ENCODE measurements at regions not wholly inside any gene's neighbourhood (a gene's known extent, or its start where the extent isn't known, plus 50 kb on each side); places are given as distances from the start of the nearest gene placed in this dataset.

DNA sequence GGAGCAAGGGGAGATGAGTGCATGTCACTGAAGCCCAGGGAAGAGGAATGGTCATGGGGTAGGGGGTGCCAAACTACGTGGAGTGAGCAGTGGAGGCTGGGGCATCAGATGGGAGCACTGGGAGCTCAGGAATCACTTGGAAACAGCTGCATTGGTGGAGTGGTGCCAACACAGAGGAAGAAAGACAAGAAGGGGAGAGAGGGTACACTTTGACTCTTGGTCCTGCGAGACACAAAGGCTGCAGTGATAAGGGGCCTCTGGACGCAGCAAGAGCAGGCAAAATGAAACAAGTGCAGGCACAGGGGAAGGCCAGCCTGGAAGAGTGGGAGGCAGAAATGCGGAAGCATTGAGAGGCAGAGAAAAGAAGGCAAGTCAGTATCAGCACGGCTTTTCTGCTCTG lies 134.7 kb upstream of the SMIM21 start:
- Histone ChIP-seq H3K4me1 (no peaks in the 10 kb centered on the region), H3K27me3 (no peaks in the 10 kb centered on the region), H3K36me3 (no peaks in the 10 kb centered on the region), H3K27ac (no peak overlapping the region), H3K4me3 (no peak overlapping the region), H3K9me3 (no peaks in the 10 kb centered on the region)
- no peak for DNase-seq (ENCODE audit: low spot score in 2 of 2)
- intact Hi-C loops (cut with DNase I), result no loop called here
- TF ChIP-seq, protein P1, sequence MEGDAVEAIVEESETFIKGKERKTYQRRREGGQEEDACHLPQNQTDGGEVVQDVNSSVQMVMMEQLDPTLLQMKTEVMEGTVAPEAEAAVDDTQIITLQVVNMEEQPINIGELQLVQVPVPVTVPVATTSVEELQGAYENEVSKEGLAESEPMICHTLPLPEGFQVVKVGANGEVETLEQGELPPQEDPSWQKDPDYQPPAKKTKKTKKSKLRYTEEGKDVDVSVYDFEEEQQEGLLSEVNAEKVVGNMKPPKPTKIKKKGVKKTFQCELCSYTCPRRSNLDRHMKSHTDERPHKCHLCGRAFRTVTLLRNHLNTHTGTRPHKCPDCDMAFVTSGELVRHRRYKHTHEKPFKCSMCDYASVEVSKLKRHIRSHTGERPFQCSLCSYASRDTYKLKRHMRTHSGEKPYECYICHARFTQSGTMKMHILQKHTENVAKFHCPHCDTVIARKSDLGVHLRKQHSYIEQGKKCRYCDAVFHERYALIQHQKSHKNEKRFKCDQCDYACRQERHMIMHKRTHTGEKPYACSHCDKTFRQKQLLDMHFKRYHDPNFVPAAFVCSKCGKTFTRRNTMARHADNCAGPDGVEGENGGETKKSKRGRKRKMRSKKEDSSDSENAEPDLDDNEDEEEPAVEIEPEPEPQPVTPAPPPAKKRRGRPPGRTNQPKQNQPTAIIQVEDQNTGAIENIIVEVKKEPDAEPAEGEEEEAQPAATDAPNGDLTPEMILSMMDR (IDR thresholded peaks at IDR 0.05), result no peak

DNA sequence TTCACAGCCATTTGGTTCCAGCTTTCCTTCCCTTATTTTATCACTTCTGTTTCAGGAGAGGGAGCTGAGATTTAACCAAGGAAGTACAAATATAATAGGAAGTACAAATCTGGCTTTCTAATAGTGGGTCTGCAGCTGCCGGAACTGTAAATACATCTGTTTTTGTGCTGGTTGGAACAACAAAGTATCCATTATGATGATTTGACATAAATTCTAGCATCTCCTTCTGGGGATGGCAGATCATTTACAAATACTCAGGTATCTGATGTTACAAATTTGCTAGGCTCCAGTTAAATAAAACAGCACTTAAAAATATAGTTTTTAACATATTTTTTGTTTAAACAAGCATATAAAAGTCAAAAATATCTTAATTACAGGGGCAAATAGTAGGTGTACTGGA lies 131.3 kb upstream of the SMIM21 start:
- no peak for DNase-seq (ENCODE audit: low spot score in 2 of 2)
- Histone ChIP-seq H3K27ac (no peak overlapping the region), H3K36me3 (no peaks in the 10 kb centered on the region), H3K4me3 (no peak overlapping the region), H3K9me3 (no peaks in the 10 kb centered on the region), H3K27me3 (no peaks in the 10 kb centered on the region), H3K4me1 (no peaks in the 10 kb centered on the region)
- intact Hi-C loops (cut with DNase I), result no loop called here
- TF ChIP-seq, protein P1 (IDR thresholded peaks at IDR 0.05), result no peak

DNA sequence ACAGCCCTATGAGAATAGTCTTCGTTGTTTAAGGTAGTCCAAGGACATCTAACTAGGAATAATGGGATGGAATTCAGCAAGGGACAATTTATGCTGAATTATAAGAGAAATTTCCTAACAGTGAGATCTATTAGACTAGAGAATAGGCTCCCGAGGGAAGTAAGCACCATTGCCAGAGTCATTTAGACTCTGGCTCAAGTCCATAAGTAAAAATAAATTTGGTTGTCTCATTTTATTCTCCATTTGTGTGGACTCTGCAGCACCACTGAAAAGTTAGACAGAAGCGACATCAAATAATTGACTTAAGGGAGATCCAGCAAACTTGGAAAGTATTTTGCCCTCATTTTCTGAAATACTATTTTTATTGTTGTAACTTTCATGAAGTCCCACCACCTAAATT lies 129.3 kb upstream of the SMIM21 start:
- no peaks in the 10 kb centered on the region for H3K27me3 ChIP-seq

DNA sequence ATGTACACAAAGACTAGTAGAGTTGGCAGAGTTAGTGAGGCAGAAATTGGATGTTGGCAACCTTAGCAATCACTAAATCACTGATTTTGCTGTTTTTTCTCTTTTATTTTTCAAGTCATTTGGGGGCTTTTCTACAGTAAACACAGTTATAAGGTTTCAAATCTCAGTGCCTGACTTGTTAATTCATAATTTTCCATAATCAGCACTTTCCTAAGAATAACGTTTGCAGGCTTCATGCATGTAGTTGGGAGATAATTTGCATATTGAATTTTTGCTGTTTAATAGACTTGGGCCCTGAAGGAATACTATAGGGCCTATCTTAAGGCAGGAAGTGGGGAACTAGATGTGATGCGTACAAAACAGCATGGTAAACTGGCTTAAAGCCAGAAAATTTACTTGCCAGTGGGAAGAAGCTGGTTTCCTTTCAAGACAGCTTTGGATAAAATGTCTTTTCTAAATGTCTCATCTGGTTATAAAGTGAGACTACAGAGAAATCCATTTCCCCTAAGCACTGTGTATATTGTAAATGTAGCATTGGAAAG lies 127.2 kb upstream of the SMIM21 start:
- Histone ChIP-seq H3K4me1 (no peaks in the 10 kb centered on the region), H3K4me3 (no peak overlapping the region), H3K27me3 (no peaks in the 10 kb centered on the region), H3K36me3 (no peaks in the 10 kb centered on the region), H3K27ac (no peak overlapping the region), H3K9me3 (no peaks in the 10 kb centered on the region)
- intact Hi-C loops (cut with DNase I), result no loop called here
- DNase-seq (ENCODE audit: low spot score in 2 of 2), result no peak
- TF ChIP-seq, protein P1 (IDR thresholded peaks at IDR 0.05), result no peak

More for the DNA sequence above, 129.3 kb upstream of the SMIM21 start:
- intact Hi-C loops (cut with DNase I), result no loop called here
- Histone ChIP-seq H3K27ac (no peak overlapping the region), H3K4me1 (no peaks in the 10 kb centered on the region), H3K9me3 (no peaks in the 10 kb centered on the region), H3K36me3 (no peaks in the 10 kb centered on the region), H3K4me3 (no peak overlapping the region)
- DNase-seq (ENCODE audit: low spot score in 2 of 2), result no peak
- TF ChIP-seq, protein P1 (IDR thresholded peaks at IDR 0.05), result no peak

DNA sequence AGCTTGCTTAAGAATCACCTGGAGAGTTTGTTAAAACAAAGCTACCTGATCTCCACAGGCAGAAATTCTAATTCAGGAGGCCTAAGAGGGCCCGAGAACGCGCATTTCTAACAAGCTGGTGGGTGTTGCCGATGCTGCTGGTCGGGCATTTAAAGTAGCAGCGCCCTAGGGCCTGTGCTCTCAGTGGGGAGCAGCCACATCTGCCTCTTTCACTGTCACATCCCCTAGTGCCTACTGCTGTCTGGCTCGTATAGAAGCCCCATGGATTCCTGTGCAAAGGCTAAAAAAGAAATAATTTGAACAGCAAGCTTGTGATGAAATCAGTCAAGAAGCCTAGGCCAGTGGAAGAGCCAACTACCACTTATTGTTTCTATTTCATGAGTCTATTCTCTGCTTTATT lies 126.7 kb upstream of the SMIM21 start:
- no peak for DNase-seq (ENCODE audit: low spot score in 2 of 2)
- no peaks in the 10 kb centered on the region for H3K36me3 ChIP-seq
- intact Hi-C loops (cut with DNase I), result no loop called here

More for the DNA sequence above, 126.7 kb upstream of the SMIM21 start:
- Histone ChIP-seq H3K4me1 (no peaks in the 10 kb centered on the region), H3K9me3 (no peaks in the 10 kb centered on the region), H3K27ac (no peak overlapping the region), H3K27me3 (no peaks in the 10 kb centered on the region), H3K4me3 (no peak overlapping the region)
- TF ChIP-seq, protein P1 (IDR thresholded peaks at IDR 0.05), result no peak

Measured in ascending aorta (tissue), 2 donors.